ENCODE measurements at regions not wholly inside any gene's neighbourhood (a gene's known extent, or its start where the extent isn't known, plus 50 kb on each side); places are given as distances from the start of the nearest gene placed in this dataset.

DNA sequence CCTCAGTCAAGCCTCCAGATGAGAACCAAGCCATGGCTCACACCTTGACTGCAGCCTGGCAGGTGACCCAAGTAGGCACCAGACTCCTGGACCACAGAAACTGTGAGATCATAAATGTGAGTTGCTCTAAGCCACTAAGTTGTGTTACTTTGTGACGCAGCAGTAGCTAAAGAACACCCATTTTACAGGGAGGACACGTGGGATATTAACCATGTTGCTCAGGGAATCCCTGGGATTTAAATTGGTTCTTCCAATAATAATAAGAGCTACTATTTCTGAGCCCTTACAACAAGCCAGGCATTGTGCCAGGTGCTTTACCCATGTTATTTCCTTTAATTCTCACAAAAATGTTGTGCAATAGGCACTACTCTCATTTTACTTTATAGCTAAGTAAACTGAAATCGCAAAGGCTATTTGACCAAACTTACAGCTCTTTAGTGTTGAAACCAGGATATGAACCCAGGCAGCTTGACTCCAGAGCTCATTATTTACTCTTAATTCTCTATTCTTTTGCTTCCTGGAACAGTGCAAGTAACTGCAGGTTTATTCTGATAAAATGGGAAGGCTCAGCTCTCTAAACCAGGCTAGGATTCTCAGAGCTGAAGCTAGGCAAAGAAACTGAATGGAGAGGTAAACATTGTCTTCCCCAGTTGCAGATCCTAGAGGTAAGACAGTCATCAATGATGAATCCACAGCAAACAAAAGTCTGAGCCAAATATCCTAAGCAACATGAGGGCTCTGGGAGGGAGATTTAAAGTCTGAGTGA, 294.4 kb downstream of the KBTBD8 start:
- no peak for TF ChIP-seq BCL11A (IDR thresholded peaks at IDR 0.05; ENCODE audit: low read depth in 2 of 2, low read length in 2 of 2)
- TF ChIP-seq JUN (IDR thresholded peaks at IDR 0.05; ENCODE audit: low read depth, low read length), result no peak
- TF ChIP-seq, protein P1, sequence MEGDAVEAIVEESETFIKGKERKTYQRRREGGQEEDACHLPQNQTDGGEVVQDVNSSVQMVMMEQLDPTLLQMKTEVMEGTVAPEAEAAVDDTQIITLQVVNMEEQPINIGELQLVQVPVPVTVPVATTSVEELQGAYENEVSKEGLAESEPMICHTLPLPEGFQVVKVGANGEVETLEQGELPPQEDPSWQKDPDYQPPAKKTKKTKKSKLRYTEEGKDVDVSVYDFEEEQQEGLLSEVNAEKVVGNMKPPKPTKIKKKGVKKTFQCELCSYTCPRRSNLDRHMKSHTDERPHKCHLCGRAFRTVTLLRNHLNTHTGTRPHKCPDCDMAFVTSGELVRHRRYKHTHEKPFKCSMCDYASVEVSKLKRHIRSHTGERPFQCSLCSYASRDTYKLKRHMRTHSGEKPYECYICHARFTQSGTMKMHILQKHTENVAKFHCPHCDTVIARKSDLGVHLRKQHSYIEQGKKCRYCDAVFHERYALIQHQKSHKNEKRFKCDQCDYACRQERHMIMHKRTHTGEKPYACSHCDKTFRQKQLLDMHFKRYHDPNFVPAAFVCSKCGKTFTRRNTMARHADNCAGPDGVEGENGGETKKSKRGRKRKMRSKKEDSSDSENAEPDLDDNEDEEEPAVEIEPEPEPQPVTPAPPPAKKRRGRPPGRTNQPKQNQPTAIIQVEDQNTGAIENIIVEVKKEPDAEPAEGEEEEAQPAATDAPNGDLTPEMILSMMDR (IDR thresholded peaks at IDR 0.05; ENCODE audit: control extremely low read depth in 1 of 3, insufficient read depth in 1 of 3, low read depth in 1 of 3, low read length in 3 of 3), result no peak
- TF ChIP-seq YY1 (IDR thresholded peaks at IDR 0.05; ENCODE audit: low read depth, low read length), result no peak
- no peak for TF ChIP-seq RAD21 (IDR thresholded peaks at IDR 0.05 in 1 of 2, conservative IDR thresholded peaks at IDR 0.05 in 1 of 2; ENCODE audit: low read depth in 2 of 2, low read length in 2 of 2)

Measured in H1 (cell line).